WTC11 (cell line): ENCODE measurements at regions not wholly inside any gene's neighbourhood (a gene's known extent, or its start where the extent isn't known, plus 50 kb on each side); places are given as distances from the start of the nearest gene placed in this dataset.

Experiments used
- ATAC-seq: fragments of 200-7000 bp; cut with Tn5 transposase; 2 replicates; pipeline ENCODE4 v1.10.0; 2021; ENCODE audit warnings: mild to moderate bottlenecking, moderate library complexity
- CTCF ChIA-PET: fragments of 300-600 bp; sonication (Branson Sonifier 250); formaldehyde crosslinking; loops from one replicate; lab custom pipeline; 2021; ENCODE audit warnings: antibody characterized with exemption; lab: Charles Lee
- POLR2A ChIA-PET: fragments of 350-600 bp; sonication (Branson Sonifier 250); formaldehyde crosslinking; loops from one replicate; lab custom pipeline; 2021; ENCODE audit warnings: antibody characterized with exemption; lab: Charles Lee
- DNase-seq: peaks from one replicate; pipeline ENCODE4 v3.0.0; 2021; ENCODE audit warnings: low spot score
- H3K27ac Mint-ChIP-seq: 2 replicates; pipeline ENCODE4 v1.8.0; 2021; ENCODE audit warnings: mixed read lengths
- H3K27me3 Mint-ChIP-seq: 2 replicates; pipeline ENCODE4 v1.8.0; 2021; ENCODE audit warnings: low read depth, mild to moderate bottlenecking, moderate library complexity, mixed read lengths
- H3K36me3 Mint-ChIP-seq: 2 replicates; pipeline ENCODE4 v1.8.0; 2021; ENCODE audit warnings: mixed read lengths
- H3K4me1 Mint-ChIP-seq: 2 replicates; pipeline ENCODE4 v1.8.0; 2022; ENCODE audit warnings: mixed read lengths
- H3K4me3 Mint-ChIP-seq: 2 replicates; pipeline ENCODE4 v1.8.0; 2021; ENCODE audit warnings: mild to moderate bottlenecking, moderate library complexity, mixed read lengths
- H3K9me3 Mint-ChIP-seq: 2 replicates; pipeline ENCODE4 v1.8.0; 2021; ENCODE audit warnings: mixed read lengths
- GRHL2 ChIP-seq: fragments of 250-450 bp; sonication (Bioruptor Pico); IDR thresholded peaks from 2 replicates; pipeline ENCODE4 v1.8.0; 2022; ENCODE audit warnings: mild to moderate bottlenecking, moderate library complexity; ENCODE audit not compliant: insufficient replicate concordance, severe bottlenecking
- JAZF1 ChIP-seq: fragments of 250-450 bp; sonication (Bioruptor Pico); IDR thresholded peaks from 2 replicates; pipeline ENCODE4 v1.9.0; 2021; ENCODE audit warnings: moderate library complexity, mild to moderate bottlenecking, inconsistent platforms
- MXD4 ChIP-seq: fragments of 250-450 bp; sonication (Bioruptor Pico); IDR thresholded peaks from 2 replicates; pipeline ENCODE4 v1.8.0; 2021; ENCODE audit warnings: mild to moderate bottlenecking, moderate library complexity, borderline replicate concordance
- RELA ChIP-seq: sonication (generic); formaldehyde crosslinking; IDR thresholded peaks from 2 replicates; pipeline ENCODE4 v1.8.1; 2022; ENCODE audit warnings: missing genetic modification reagents, mild to moderate bottlenecking, borderline replicate concordance
- RORB ChIP-seq: fragments of 250-450 bp; sonication (Bioruptor Pico); IDR thresholded peaks from 2 replicates; pipeline ENCODE4 v1.9.0; 2021; ENCODE audit warnings: mild to moderate bottlenecking
- SMAD4 ChIP-seq: sonication (generic); formaldehyde crosslinking; IDR thresholded peaks from 2 replicates; pipeline ENCODE4 v1.8.0; 2022; ENCODE audit warnings: mild to moderate bottlenecking, missing genetic modification reagents
- SOX15 ChIP-seq: fragments of 250-450 bp; sonication (Bioruptor Pico); IDR thresholded peaks from 2 replicates; pipeline ENCODE4 v1.9.0; 2021; ENCODE audit warnings: mild to moderate bottlenecking
- ZNF219 ChIP-seq: sonication (generic); formaldehyde crosslinking; IDR thresholded peaks from 2 replicates; pipeline ENCODE4 v1.8.0; 2023; ENCODE audit warnings: missing genetic modification reagents, mild to moderate bottlenecking, borderline replicate concordance
- ZNF416 ChIP-seq: fragments of 250-450 bp; sonication (Bioruptor Pico); IDR thresholded peaks from 2 replicates; pipeline ENCODE4 v1.9.0; 2021; ENCODE audit warnings: mild to moderate bottlenecking, inconsistent platforms
- TF ChIP-seq, protein P1 (sequence below): sonication (generic); formaldehyde crosslinking; IDR thresholded peaks from 2 replicates; pipeline ENCODE4 v1.8.0; 2023; ENCODE audit warnings: mild to moderate bottlenecking, missing genetic modification reagents
- TF ChIP-seq, protein P2 (sequence below): sonication (generic); formaldehyde crosslinking; IDR thresholded peaks from 2 replicates; pipeline ENCODE4 v1.8.1; 2023; ENCODE audit warnings: mild to moderate bottlenecking, missing genetic modification reagents
- TF ChIP-seq, protein P3 (sequence below): sonication (generic); formaldehyde crosslinking; IDR thresholded peaks from 2 replicates; pipeline ENCODE4 v1.8.1; 2023; ENCODE audit warnings: mild to moderate bottlenecking, missing genetic modification reagents, moderate library complexity
- TF ChIP-seq, protein P4 (sequence below): fragments of 250-450 bp; sonication (Bioruptor Pico); IDR thresholded peaks from 2 replicates; pipeline ENCODE4 v2.1.2; 2022; ENCODE audit warnings: mild to moderate bottlenecking, moderate library complexity
- TF ChIP-seq, protein P5 (sequence below): sonication (generic); formaldehyde crosslinking; IDR thresholded peaks from 2 replicates; pipeline ENCODE4 v1.8.0; 2022; ENCODE audit warnings: missing genetic modification reagents
- TF ChIP-seq, protein P6 (sequence below): fragments of 250-450 bp; sonication (Bioruptor Pico); IDR thresholded peaks from 2 replicates; pipeline ENCODE4 v1.8.0; 2021; ENCODE audit warnings: mild to moderate bottlenecking
- TF ChIP-seq, protein P7 (sequence below): fragments of 250-450 bp; sonication (Bioruptor Pico); IDR thresholded peaks from 2 replicates; pipeline ENCODE4 v1.9.0; 2021; ENCODE audit warnings: moderate library complexity, mild to moderate bottlenecking, inconsistent platforms, borderline replicate concordance
- TF ChIP-seq, protein P8 (sequence below): sonication (generic); formaldehyde crosslinking; IDR thresholded peaks from 2 replicates; pipeline ENCODE4 v1.8.1; 2022; ENCODE audit warnings: low read depth, missing genetic modification reagents, borderline replicate concordance
- TF ChIP-seq, protein P9 (sequence below): sonication (generic); formaldehyde crosslinking; IDR thresholded peaks from 2 replicates; pipeline ENCODE4 v1.8.0; 2022; ENCODE audit warnings: mild to moderate bottlenecking, missing genetic modification reagents

DNA sequence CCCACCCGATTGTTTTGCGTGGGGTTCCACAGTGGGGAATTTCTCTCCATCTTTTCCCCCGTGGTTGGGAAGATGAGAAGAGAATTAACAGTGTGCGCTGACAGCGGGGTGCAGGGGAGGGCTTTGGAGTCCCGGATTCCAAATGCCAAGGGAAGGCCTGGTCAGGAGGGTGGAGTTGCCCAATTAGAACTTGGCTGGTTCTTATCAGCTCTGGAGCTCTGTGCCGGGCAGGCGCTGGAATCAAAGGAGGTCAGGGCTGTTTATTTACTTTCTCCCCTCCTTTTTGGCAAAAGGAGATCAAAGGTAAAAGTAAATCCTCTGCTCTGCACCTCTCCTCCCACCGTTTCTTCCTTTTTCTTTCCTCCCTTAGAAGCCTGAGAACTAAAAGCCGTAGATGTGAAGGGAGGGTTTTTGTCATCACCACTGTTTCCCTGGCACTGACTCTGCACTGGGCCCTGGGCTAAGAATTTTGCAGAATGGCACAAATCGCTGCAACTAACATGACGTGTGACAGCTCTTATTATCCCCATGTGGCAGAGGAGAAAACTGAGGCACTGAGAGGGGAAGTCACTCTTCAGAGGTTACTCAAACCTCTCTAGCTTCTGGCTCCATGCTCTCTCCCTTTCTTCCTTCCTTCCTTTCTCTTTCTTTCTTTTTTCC is 95.2 kb upstream of the ZNF716 start:
- H3K4me1 Mint-ChIP-seq = no peaks in the 10 kb centered on the region
- DNase-seq (no peak), ATAC-seq (no peak)

More for the DNA sequence above, 95.2 kb upstream of the ZNF716 start:
- Mint-ChIP-seq H3K4me3 (no peak overlapping the region), H3K27me3 (peaks cover 20% of the 10 kb centered on the region), H3K36me3 (peaks cover 74% of the 10 kb centered on the region), H3K9me3 (peaks cover 69% of the 10 kb centered on the region), H3K27ac (no peak overlapping the region)
- ChIA-PET CTCF (no interaction called here), POLR2A (no interaction called here)
- TF ChIP-seq SMAD4 (CRISPR knock-in tag) (no peak), JAZF1 (CRISPR knock-in tag) (no peak), MXD4 (CRISPR knock-in tag) (no peak), SOX15 (CRISPR knock-in tag) (no peak), GRHL2 (CRISPR knock-in tag) (no peak), RELA (CRISPR knock-in tag) (no peak), ZNF219 (CRISPR knock-in tag) (no peak), ZNF416 (CRISPR knock-in tag) (no peak), RORB (CRISPR knock-in tag) (no peak)
- TF ChIP-seq, protein P1, sequence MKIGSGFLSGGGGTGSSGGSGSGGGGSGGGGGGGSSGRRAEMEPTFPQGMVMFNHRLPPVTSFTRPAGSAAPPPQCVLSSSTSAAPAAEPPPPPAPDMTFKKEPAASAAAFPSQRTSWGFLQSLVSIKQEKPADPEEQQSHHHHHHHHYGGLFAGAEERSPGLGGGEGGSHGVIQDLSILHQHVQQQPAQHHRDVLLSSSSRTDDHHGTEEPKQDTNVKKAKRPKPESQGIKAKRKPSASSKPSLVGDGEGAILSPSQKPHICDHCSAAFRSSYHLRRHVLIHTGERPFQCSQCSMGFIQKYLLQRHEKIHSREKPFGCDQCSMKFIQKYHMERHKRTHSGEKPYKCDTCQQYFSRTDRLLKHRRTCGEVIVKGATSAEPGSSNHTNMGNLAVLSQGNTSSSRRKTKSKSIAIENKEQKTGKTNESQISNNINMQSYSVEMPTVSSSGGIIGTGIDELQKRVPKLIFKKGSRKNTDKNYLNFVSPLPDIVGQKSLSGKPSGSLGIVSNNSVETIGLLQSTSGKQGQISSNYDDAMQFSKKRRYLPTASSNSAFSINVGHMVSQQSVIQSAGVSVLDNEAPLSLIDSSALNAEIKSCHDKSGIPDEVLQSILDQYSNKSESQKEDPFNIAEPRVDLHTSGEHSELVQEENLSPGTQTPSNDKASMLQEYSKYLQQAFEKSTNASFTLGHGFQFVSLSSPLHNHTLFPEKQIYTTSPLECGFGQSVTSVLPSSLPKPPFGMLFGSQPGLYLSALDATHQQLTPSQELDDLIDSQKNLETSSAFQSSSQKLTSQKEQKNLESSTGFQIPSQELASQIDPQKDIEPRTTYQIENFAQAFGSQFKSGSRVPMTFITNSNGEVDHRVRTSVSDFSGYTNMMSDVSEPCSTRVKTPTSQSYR = no peak
- TF ChIP-seq, protein P2, sequence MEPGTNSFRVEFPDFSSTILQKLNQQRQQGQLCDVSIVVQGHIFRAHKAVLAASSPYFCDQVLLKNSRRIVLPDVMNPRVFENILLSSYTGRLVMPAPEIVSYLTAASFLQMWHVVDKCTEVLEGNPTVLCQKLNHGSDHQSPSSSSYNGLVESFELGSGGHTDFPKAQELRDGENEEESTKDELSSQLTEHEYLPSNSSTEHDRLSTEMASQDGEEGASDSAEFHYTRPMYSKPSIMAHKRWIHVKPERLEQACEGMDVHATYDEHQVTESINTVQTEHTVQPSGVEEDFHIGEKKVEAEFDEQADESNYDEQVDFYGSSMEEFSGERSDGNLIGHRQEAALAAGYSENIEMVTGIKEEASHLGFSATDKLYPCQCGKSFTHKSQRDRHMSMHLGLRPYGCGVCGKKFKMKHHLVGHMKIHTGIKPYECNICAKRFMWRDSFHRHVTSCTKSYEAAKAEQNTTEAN (CRISPR knock-in tag) = no peak
- TF ChIP-seq, protein P3, sequence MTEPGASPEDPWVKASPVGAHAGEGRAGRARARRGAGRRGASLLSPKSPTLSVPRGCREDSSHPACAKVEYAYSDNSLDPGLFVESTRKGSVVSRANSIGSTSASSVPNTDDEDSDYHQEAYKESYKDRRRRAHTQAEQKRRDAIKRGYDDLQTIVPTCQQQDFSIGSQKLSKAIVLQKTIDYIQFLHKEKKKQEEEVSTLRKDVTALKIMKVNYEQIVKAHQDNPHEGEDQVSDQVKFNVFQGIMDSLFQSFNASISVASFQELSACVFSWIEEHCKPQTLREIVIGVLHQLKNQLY (CRISPR knock-in tag) = no peak
- TF ChIP-seq, protein P4, sequence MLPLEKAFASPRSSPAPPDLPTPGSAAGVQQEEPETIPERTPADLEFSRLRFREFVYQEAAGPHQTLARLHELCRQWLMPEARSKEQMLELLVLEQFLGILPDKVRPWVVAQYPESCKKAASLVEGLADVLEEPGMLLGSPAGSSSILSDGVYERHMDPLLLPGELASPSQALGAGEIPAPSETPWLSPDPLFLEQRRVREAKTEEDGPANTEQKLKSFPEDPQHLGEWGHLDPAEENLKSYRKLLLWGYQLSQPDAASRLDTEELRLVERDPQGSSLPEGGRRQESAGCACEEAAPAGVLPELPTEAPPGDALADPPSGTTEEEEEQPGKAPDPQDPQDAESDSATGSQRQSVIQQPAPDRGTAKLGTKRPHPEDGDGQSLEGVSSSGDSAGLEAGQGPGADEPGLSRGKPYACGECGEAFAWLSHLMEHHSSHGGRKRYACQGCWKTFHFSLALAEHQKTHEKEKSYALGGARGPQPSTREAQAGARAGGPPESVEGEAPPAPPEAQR (CRISPR knock-in tag) = no peak
- TF ChIP-seq, protein P5, sequence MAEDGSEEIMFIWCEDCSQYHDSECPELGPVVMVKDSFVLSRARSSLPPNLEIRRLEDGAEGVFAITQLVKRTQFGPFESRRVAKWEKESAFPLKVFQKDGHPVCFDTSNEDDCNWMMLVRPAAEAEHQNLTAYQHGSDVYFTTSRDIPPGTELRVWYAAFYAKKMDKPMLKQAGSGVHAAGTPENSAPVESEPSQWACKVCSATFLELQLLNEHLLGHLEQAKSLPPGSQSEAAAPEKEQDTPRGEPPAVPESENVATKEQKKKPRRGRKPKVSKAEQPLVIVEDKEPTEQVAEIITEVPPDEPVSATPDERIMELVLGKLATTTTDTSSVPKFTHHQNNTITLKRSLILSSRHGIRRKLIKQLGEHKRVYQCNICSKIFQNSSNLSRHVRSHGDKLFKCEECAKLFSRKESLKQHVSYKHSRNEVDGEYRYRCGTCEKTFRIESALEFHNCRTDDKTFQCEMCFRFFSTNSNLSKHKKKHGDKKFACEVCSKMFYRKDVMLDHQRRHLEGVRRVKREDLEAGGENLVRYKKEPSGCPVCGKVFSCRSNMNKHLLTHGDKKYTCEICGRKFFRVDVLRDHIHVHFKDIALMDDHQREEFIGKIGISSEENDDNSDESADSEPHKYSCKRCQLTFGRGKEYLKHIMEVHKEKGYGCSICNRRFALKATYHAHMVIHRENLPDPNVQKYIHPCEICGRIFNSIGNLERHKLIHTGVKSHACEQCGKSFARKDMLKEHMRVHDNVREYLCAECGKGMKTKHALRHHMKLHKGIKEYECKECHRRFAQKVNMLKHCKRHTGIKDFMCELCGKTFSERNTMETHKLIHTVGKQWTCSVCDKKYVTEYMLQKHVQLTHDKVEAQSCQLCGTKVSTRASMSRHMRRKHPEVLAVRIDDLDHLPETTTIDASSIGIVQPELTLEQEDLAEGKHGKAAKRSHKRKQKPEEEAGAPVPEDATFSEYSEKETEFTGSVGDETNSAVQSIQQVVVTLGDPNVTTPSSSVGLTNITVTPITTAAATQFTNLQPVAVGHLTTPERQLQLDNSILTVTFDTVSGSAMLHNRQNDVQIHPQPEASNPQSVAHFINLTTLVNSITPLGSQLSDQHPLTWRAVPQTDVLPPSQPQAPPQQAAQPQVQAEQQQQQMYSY (CRISPR knock-in tag) = no peak
- TF ChIP-seq, protein P6, sequence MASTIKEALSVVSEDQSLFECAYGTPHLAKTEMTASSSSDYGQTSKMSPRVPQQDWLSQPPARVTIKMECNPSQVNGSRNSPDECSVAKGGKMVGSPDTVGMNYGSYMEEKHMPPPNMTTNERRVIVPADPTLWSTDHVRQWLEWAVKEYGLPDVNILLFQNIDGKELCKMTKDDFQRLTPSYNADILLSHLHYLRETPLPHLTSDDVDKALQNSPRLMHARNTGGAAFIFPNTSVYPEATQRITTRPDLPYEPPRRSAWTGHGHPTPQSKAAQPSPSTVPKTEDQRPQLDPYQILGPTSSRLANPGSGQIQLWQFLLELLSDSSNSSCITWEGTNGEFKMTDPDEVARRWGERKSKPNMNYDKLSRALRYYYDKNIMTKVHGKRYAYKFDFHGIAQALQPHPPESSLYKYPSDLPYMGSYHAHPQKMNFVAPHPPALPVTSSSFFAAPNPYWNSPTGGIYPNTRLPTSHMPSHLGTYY (CRISPR knock-in tag) = no peak
- TF ChIP-seq, protein P7, sequence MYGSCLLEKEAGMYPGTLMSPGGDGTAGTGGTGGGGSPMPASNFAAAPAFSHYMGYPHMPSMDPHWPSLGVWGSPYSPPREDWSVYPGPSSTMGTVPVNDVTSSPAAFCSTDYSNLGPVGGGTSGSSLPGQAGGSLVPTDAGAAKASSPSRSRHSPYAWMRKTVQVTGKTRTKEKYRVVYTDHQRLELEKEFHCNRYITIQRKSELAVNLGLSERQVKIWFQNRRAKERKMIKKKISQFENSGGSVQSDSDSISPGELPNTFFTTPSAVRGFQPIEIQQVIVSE (CRISPR knock-in tag) = no peak
- TF ChIP-seq, protein P8, sequence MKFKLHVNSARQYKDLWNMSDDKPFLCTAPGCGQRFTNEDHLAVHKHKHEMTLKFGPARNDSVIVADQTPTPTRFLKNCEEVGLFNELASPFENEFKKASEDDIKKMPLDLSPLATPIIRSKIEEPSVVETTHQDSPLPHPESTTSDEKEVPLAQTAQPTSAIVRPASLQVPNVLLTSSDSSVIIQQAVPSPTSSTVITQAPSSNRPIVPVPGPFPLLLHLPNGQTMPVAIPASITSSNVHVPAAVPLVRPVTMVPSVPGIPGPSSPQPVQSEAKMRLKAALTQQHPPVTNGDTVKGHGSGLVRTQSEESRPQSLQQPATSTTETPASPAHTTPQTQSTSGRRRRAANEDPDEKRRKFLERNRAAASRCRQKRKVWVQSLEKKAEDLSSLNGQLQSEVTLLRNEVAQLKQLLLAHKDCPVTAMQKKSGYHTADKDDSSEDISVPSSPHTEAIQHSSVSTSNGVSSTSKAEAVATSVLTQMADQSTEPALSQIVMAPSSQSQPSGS (CRISPR knock-in tag) = no peak
- TF ChIP-seq, protein P9, sequence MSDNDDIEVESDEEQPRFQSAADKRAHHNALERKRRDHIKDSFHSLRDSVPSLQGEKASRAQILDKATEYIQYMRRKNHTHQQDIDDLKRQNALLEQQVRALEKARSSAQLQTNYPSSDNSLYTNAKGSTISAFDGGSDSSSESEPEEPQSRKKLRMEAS (CRISPR knock-in tag) = no peak
